K562 (cell line): ENCODE measurements at regions not wholly inside any gene's neighbourhood (a gene's known extent, or its start where the extent isn't known, plus 50 kb on each side); places are given as distances from the start of the nearest gene placed in this dataset.

Experiments used
- ATAC-seq: fragments of 200-7000 bp; cut with Tn5 transposase; 3 replicates; pipeline ENCODE4 v1.9.1; 2020; ENCODE audit warnings: moderate library complexity
- BruUV-seq: library from RNA; stranded (reverse); fragments of 400-500 nt; replicated peaks from 2 replicates; lab custom pipeline; 2021; lab: Mats Ljungman, UMichigan
- CTCF ChIA-PET: fragments of 300-600 bp; formaldehyde crosslinking; extraction: SDS; loops from one replicate; lab custom pipeline; 2021; ENCODE audit warnings: low intra/inter-chr PET ratio; lab: Yijun Ruan, JAX
- POLR2A ChIA-PET: fragments of 300-600, 350-650 bp; sonication (Branson Sonifier 250); formaldehyde crosslinking; extraction: SDS; loops from one replicate; lab custom pipeline; 2021; ENCODE audit warnings: antibody characterized with exemption, inconsistent platforms; lab: Yijun Ruan, JAX
- DNase-seq, 4 experiments: peaks; one replicate each; pipeline versions ENCODE4 v3.0.0 to v3.0.0-alpha.2; 2011 to 2018; ENCODE audit warnings: low spot score in 3 of 4, mixed read lengths in 3 of 4; ENCODE audit errors: extremely low read depth in 1 of 4
- FAIRE-seq: peaks from 2 replicates; lab custom pipeline; 2011; peaks lifted over from hg19 to GRCh38; lab: Jason Lieb, UNC
- H2AFZ ChIP-seq: 2 replicates; pipeline ENCODE4 v1.6.0; 2011; ENCODE audit warnings: low read depth, low read length, control low read depth, inconsistent platforms
- H3K27ac ChIP-seq: fragments of 200-600 bp; 3 replicates; pipeline ENCODE4 v1.8.0; 2011; ENCODE audit warnings: low read depth, mild to moderate bottlenecking, control low read depth, inconsistent platforms, low read length, moderate library complexity, mixed read lengths; ENCODE audit errors: extremely low read depth
- H3K27me3 ChIP-seq, 2 experiments: fragments of 300-600 bp in 1 of 2; 2 replicates in 1 of 2; 3 replicates in 1 of 2; pipeline versions ENCODE4 v1.6.0 to v1.8.0; 2011; ENCODE audit warnings: inconsistent platforms in 2 of 2, low read length in 2 of 2, mild to moderate bottlenecking in 1 of 2, mixed read lengths in 1 of 2, moderate library complexity in 1 of 2; ENCODE audit not compliant: control insufficient read depth in 2 of 2, insufficient read depth in 2 of 2
- H3K36me3 ChIP-seq: fragments of 300-600 bp; 3 replicates; pipeline ENCODE4 v1.8.0; 2011; ENCODE audit warnings: mild to moderate bottlenecking, low read length, inconsistent platforms; ENCODE audit not compliant: control insufficient read depth, insufficient read depth
- H3K4me1 ChIP-seq, 2 experiments: fragments of 200-600 bp in 1 of 2; replicated peaks in 1 of 2; 2 replicates in 1 of 2; 3 replicates in 1 of 2; pipeline versions ENCODE4 v1.5.1 to v1.8.0; 2011; ENCODE audit warnings: inconsistent platforms in 2 of 2, low read length in 2 of 2, mild to moderate bottlenecking in 1 of 2, mixed read lengths in 1 of 2, moderate library complexity in 1 of 2; ENCODE audit not compliant: control insufficient read depth in 2 of 2, insufficient read depth in 2 of 2
- H3K4me2 ChIP-seq: 2 replicates; pipeline ENCODE4 v1.6.1; 2011; ENCODE audit warnings: low read length, control low read depth, inconsistent platforms, mixed read lengths; ENCODE audit not compliant: insufficient read depth
- H3K4me3 ChIP-seq: fragments of 200-600 bp; sonication (generic), shearing (Covaris generic); 2 replicates; pipeline ENCODE4 v1.5.1; 2016; ENCODE audit warnings: control low read depth, inconsistent platforms
- H3K79me2 ChIP-seq: fragments of 200-600 bp; 3 replicates; pipeline ENCODE4 v1.8.0; 2011; ENCODE audit warnings: low read length, inconsistent platforms; ENCODE audit not compliant: control insufficient read depth, insufficient read depth
- H3K9ac ChIP-seq, 2 experiments: 2 replicates each; pipeline versions ENCODE4 v1.6.0 to v1.6.1; 2011; ENCODE audit warnings: low read depth in 2 of 2, low read length in 2 of 2, control low read depth in 1 of 2, inconsistent platforms in 1 of 2, mild to moderate bottlenecking in 1 of 2, mixed read lengths in 1 of 2; ENCODE audit not compliant: insufficient read depth in 1 of 2
- H3K9me1 ChIP-seq: one replicate; pipeline ENCODE4 v1.6.0; 2011; ENCODE audit warnings: inconsistent platforms, mild to moderate bottlenecking, low read length, moderate library complexity; ENCODE audit not compliant: control insufficient read depth, insufficient read depth
- H3K9me3 ChIP-seq: replicated peaks from 2 replicates; pipeline ENCODE4 v1.5.1; 2011; ENCODE audit warnings: low read depth, low read length, inconsistent platforms; ENCODE audit not compliant: control insufficient read depth, insufficient read depth
- H4K20me1 ChIP-seq: replicated peaks from 2 replicates; pipeline ENCODE4 v1.6.1; 2011; ENCODE audit warnings: low read length, inconsistent platforms, mixed read lengths; ENCODE audit not compliant: control insufficient read depth, insufficient read depth
- CTCF ChIP-seq, 3 experiments: IDR thresholded peaks in 2 of 3; conservative IDR thresholded peaks in 1 of 3; 2 replicates each; pipeline ENCODE4 v1.5.1; 2011 to 2012; ENCODE audit warnings: low read length in 3 of 3, mild to moderate bottlenecking in 3 of 3, control low read depth in 2 of 3, improper control_type of control experiment in 1 of 3, inconsistent platforms in 1 of 3, low read depth in 1 of 3, mixed read lengths in 1 of 3, moderate library complexity in 1 of 3; ENCODE audit not compliant: insufficient read depth in 2 of 3
- HLTF ChIP-seq: fragments of 450-650 bp; IDR thresholded peaks from 2 replicates; pipeline ENCODE4 v1.6.1; 2016
- RAD51 ChIP-seq: fragments of 450-650 bp; IDR thresholded peaks from 2 replicates; pipeline ENCODE4 v1.7.1; 2016; ENCODE audit warnings: low read depth, mild to moderate bottlenecking, borderline replicate concordance
- USF2 ChIP-seq: sonication (generic); formaldehyde crosslinking; IDR thresholded peaks from 2 replicates; pipeline ENCODE4 v1.5.0; 2020; ENCODE audit warnings: missing genetic modification reagents
- WGBS: fragments of 100-300 bp; shearing (Covaris generic); methylation state at CpG from one replicate; pipeline ENCODE4 v1.1.6; 2016; ENCODE audit warnings: low coverage, mixed read lengths; ENCODE audit not compliant: insufficient coverage; ENCODE audit errors: missing lambda C conversion rate; 5-methylcytosine and 5-hydroxymethylcytosine counted together
- in situ Hi-C: fragments of 300-500 bp; cut with MboI; formaldehyde crosslinking; loops from 4 replicates; pipeline ENCODE4 v1.15.0; 2018; ENCODE audit warnings: inconsistent platforms, mixed read lengths
- intact Hi-C: fragments of 100-400 bp; cut with micrococcal nuclease; formaldehyde crosslinking; loops from 2 replicates; pipeline ENCODE4 v1.14.2; 2022
- TF ChIP-seq, protein P1 (sequence below): sonication (generic); formaldehyde crosslinking; IDR thresholded peaks from 2 replicates; pipeline ENCODE4 v1.9.0; 2022; ENCODE audit warnings: mild to moderate bottlenecking, missing genetic modification reagents

GRCh38 chr5:173495225-173495904, 121.1 kb downstream of the BOD1 start (continued):
- TF ChIP-seq CTCF (IDR thresholded peaks at IDR 0.05 in 2 of 3, conservative IDR thresholded peaks at IDR 0.05 in 1 of 3; ENCODE audit: insufficient read depth in 2 of 3, low read depth in 1 of 3, low read length in 3 of 3), result no peak
- TF ChIP-seq, all 486 proteins: peak for 0

DNA sequence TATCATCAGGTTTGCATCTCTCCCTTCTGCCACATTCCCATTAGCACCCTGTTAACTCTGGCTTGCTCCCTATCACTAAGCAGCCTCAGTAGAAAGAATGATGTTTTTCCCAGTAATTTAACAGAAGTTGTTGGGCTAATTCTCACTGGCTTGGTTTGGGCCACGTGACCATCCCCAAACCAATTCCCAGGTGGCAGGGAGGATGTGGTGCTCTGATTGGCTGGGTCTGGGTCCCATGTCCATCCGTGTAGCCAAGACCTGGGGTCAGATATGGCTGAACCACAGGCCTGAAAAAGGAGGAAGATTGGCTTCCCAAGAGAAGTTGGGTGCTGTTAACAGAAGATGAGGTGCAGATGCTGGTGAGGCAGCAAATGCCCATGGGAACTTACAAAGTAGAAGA, 122.0 kb downstream of the BOD1 start:
- Histone ChIP-seq H3K4me2 (no peak overlapping the region), H3K79me2 (no peaks in the 10 kb centered on the region), H3K9me3 (no peaks in the 10 kb centered on the region), H4K20me1 (no peaks in the 10 kb centered on the region), H2AFZ (no peak overlapping the region), H3K9me1 (no peaks in the 10 kb centered on the region), H3K9ac (no peak overlapping the region), H3K4me3 (no peak overlapping the region), H3K4me1 (peaks cover 0 to 3% of the 10 kb centered on the region in 2 experiments; a peak in 1 of 5 replicates), H3K36me3 (no peaks in the 10 kb centered on the region), H3K27ac (no peak overlapping the region), H3K27me3 (peaks cover 22 to 50% of the 10 kb centered on the region in 2 experiments; a peak in 4 of 5 replicates)
- CTCF ChIA-PET, result no interaction called here
- intact Hi-C loops (no loop called here), in situ Hi-C loops (no loop called here)
- ATAC-seq (no peak), FAIRE-seq (no peak), DNase-seq (peak in 1 of 4 experiments; percentile 32)
- POLR2A ChIA-PET, result no interaction called here
- WGBS, result 0% methylated on average over 2 of the region's 2 CpGs
- TF ChIP-seq RAD51 (peak; percentile 60; the same call in 1 of the 2 replicates), HLTF (no peak), USF2 (CRISPR knock-in tag) (peak; percentile 60)
- TF ChIP-seq, protein P1, sequence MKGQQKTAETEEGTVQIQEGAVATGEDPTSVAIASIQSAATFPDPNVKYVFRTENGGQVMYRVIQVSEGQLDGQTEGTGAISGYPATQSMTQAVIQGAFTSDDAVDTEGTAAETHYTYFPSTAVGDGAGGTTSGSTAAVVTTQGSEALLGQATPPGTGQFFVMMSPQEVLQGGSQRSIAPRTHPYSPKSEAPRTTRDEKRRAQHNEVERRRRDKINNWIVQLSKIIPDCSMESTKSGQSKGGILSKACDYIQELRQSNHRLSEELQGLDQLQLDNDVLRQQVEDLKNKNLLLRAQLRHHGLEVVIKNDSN (CRISPR knock-in tag), result peak; percentile 64
- no TSS peak for BruUV-seq
